GM18909 (cell line): ENCODE measurements at regions not wholly inside any gene's neighbourhood (a gene's known extent, or its start where the extent isn't known, plus 50 kb on each side); places are given as distances from the start of the nearest gene placed in this dataset.

Experiments
- ATAC-seq: cut with Tn5 transposase; IDR thresholded peaks from one replicate; pipeline ENCODE4 v1.9.1; 2021; ENCODE audit warnings: mild to moderate bottlenecking; ENCODE audit not compliant: unreplicated experiment, poor library complexity

- no peak for ATAC-seq
These were observed 469.0 kb upstream of the NWD2 start for GRCh38 chr4:36775544-36775943.

GRCh38 chr4:36779601-36780000, 464.9 kb upstream of the NWD2 start:
- ATAC-seq, result no peak

DNA sequence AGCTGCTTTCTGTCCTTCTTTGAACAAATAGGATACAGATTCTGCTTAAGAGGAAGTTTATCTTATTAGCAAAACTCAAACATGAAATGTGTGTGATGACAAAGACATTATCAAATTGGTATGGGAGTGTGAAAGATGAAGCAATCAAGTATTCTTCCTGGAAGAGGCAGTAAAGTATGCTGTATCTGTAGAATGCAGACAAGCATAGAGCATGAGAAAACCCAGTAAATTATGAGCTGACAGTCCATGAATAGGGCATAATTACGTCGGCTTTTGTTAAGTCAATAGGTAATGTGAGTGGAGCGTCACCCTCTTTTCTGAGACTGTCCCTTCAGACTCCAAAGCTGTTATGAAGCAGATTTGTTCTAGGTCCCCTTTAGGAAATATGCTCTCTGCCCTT, 458.6 kb upstream of the NWD2 start:
- no peak for ATAC-seq

- ATAC-seq, result no peak
These were observed 458.0 kb upstream of the NWD2 start for GRCh38 chr4:36786519-36786918.

- ATAC-seq, result no peak
These were observed 449.8 kb upstream of the NWD2 start for GRCh38 chr4:36794716-36795115.

DNA sequence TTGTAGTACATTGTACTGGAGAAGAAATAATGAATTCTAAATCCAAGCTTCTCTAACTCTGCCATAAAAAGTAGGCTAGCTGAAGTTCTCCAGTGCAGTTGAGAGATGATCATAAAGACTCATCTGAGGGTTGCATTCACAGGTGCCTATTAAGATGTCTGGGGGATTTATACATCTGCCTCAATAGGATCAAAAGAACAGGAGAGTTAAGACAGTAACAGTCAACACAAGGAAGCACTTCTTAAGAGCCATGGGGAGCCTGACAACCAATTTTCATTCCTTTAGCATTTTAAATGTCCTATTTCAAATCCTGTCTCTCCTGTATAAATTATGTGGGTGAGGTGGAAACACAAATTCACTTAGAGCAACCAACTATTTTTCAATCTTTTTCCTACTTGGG, 432.4 kb upstream of the NWD2 start:
- ATAC-seq, result no peak

DNA sequence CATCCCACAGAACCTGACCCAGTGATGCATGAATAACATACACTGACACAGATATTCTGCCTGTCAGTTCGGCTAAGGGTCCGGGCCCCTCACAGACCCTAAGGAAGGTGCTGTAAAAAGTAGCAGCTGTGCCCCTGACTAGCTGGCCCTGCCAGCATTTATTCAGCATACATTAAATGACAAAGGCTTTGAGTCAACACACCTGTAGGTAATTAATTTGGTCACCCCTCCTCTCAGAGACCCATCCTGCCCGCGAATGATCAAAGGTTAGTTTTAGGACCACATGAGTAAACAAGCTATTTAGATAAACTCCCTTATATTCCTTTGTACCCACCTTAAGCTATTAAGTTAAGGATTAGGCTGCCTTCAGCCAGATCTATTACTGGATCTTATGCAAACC, 429.0 kb upstream of the NWD2 start:
- ATAC-seq, result no peak

GRCh38 chr4:36823199-36823967, 421.2 kb upstream of the NWD2 start:
- ATAC-seq, result no peak

GRCh38 chr4:36824682-36825081, 419.9 kb upstream of the NWD2 start:
- ATAC-seq, result no peak

DNA sequence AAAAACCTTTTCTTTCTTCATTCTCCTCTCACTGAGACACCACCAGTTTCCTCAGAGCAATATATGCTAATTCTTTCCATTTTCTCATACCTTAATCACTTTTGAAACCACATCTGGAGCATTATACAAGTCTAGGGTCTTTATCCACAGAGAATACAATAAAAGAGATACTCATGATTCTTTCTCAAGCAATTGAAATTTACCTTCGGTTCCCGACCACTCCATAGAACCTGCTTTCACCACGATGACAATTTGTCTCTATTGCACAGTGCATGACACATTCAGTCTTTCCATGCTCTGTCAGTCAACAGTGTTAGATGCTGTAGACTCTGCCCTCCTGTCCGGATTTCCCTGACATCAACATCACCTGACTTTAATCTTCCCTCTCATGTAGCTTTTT, 409.3 kb upstream of the NWD2 start:
- no peak for ATAC-seq

DNA sequence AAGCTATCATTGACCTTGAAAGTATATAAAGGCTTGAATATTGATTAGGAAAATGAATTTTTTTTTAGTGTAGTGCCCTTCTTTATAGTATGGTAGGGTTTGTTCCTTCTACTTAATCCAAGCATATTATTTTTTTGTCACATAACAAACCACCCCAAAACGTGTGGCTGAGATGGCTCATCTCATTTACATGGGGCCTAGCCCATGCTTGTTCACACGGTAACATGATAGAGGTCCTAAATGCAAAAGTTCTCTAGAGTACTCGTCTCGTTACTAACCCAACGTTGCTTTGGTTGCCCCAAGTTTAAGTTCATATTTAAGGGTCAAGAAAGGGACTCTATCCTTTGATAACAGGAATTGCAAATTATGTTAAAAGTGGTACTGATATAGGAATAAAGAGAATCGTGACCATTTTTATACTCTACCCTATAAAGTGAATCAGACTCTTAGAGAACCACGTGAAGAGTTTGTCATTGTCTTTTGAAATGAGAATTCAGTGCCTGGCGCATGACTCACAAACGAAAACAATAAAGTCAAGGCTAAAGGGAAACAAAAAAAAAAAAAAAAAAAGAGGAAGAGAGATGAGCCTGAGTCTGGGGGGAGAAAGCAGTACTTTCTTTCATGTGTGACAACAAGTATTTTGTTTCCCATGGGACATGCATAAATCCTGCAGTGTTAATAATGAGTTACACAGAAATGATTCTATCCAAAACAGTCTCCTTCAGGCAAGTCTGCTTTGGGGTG, 402.8 kb upstream of the NWD2 start:
- ATAC-seq, result peak; percentile 61

- ATAC-seq, result no peak
These were observed 400.1 kb upstream of the NWD2 start for GRCh38 chr4:36844448-36844847.

GRCh38 chr4:36852856-36853255, 391.7 kb upstream of the NWD2 start:
- no peak for ATAC-seq

GRCh38 chr4:36854554-36854953, 390.0 kb upstream of the NWD2 start:
- no peak for ATAC-seq

DNA sequence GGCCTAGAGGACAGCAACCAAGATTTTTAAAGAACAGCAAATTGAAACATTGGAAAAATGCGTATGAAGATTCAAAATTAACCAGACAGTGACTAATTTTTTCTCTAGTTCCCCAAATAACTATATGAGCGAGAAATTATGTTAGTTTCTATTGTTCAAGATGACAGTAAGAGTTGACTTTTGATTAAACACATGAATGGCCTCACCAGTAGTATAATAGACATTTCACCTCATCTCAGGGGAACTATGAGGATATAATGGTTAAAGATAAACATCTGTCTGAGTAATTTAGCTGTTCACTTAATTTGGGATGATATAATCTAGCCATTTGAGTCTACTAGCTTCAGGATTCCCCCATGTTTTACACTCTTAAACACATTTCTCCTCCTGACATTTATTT, 380.9 kb upstream of the NWD2 start:
- no peak for ATAC-seq

DNA sequence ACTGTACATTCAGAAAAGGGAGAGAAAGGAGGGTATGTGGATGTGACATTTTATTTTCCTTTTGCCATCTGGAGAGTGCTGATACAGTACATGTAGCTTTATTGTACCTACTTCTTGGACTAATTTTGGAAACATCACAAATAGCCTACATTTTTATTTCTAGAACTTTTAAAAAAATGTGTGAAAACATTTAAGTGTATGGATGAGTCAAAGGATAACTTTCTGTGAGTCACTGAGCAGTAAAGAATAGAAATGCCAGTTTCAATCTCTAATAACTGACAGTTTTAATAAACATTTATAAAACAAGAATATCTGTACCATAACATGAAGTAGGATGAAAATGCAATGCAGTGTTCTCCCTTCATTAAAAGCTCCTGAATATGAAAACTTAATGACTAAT, 374.4 kb upstream of the NWD2 start:
- ATAC-seq, result no peak

DNA sequence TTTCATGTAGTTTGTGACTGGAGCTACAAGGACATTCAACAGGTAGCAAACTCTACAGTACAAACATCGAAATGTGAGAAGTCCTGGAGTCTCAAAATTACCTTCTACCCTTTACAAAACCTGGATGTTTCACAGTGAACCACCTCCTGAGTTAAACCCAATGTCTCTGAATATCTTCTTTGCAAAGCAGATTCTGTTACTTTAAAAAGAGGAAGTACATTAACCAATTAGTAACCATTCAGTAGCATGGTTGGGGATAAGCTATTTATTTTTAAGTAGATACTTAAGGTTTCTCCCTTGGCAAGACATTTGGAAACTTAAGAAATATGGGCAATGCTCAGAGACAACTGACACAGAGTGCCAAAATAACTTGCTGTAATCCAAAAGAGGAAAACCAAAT, 371.9 kb upstream of the NWD2 start:
- peak; percentile 64 for ATAC-seq

- no peak for ATAC-seq
These were observed 360.4 kb upstream of the NWD2 start for GRCh38 chr4:36884151-36884550.

DNA sequence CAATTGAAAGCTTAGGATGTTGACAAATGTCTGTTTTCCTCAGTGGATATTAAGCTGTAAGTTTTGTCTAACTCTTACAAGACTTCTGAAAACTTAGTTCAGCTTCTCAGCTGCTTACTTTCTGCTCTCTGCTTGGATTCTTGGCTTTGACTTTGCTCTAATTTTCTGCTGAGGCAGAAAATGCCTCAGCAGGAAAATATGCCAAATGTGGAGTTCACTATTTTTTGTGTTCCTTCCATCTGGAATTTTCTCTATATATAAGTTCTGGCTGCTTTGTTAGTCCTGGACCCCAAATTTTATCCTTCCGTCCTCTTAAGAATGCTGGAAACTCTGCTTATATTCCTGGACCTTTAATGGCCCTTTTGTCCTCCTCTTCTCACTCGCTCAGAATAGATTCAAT, 352.6 kb upstream of the NWD2 start:
- no peak for ATAC-seq

GRCh38 chr4:36900446-36900987, 344.0 kb upstream of the NWD2 start:
- ATAC-seq, result no peak

DNA sequence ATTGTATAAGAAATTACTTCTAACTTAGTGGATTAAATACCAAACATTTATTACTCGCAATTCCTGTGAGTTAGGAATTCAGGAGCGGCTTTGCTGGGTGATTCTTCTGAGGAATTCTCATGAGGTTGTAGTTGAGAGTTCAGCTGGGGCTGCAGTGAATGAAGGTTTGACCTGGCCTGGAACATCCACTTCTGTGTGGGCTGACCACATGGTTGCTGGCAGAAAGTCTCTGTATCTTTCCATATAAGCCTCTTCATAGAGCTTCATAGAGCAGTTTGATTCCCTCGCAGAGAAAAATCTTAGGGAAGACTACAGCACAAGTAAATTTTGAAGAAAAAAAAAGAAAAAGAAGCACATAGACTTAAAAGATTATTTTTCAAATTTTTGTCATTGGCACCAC, 339.7 kb upstream of the NWD2 start:
- ATAC-seq, result no peak

DNA sequence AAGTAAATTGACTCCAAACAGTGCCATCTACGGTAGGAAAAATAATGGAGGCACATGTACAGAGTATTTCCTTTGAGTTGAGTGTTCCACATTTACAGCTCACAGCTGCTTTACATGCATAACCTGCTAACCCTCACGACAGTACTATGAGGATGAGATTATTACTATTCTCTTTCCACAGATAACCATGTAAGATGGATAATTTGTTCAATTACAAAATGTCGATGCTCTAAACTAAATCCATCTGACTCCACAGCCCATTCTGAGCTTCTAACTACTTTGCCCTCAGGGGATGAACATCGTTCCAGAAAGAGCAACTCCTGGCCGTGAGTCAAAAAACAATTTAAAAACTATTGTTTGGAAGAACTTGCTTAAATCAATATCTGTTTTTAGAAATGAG, 330.4 kb upstream of the NWD2 start:
- no peak for ATAC-seq
